ENCODE measurements at regions not wholly inside any gene's neighbourhood (a gene's known extent, or its start where the extent isn't known, plus 50 kb on each side); places are given as distances from the start of the nearest gene placed in this dataset.

- H3K4me3 ChIP-seq (ENCODE audit: low read length), result no peak overlapping the region
- no peak for TF ChIP-seq CTCF (conservative IDR thresholded peaks at IDR 0.05; ENCODE audit: low read depth, low read length)
- DNase-seq (ENCODE audit: low read depth), result no peak
Observed at GRCh38 chr5:97844797-97845196, 661.8 kb upstream of the RIOK2 start.

GRCh38 chr5:97846643-97847042, 663.6 kb upstream of the RIOK2 start:
- no peak overlapping the region for H3K4me3 ChIP-seq (ENCODE audit: low read length)
- no peak for TF ChIP-seq CTCF (conservative IDR thresholded peaks at IDR 0.05; ENCODE audit: low read depth, low read length)
- no peak for DNase-seq (ENCODE audit: low read depth)

- no peak for TF ChIP-seq CTCF (conservative IDR thresholded peaks at IDR 0.05; ENCODE audit: low read depth, low read length)
- no peak overlapping the region for H3K4me3 ChIP-seq (ENCODE audit: low read length)
- DNase-seq (ENCODE audit: low read depth), result no peak
Observed at GRCh38 chr5:97847920-97848631, 665.0 kb upstream of the RIOK2 start.

- no peak for TF ChIP-seq CTCF (conservative IDR thresholded peaks at IDR 0.05; ENCODE audit: low read depth, low read length)
- no peak for DNase-seq (ENCODE audit: low read depth)
- H3K4me3 ChIP-seq (ENCODE audit: low read length), result no peak overlapping the region
Observed at GRCh38 chr5:97851036-97851435, 668.0 kb upstream of the RIOK2 start.

- TF ChIP-seq CTCF (conservative IDR thresholded peaks at IDR 0.05; ENCODE audit: low read depth, low read length), result no peak
- no peak overlapping the region for H3K4me3 ChIP-seq (ENCODE audit: low read length)
- DNase-seq (ENCODE audit: low read depth), result peak; percentile 29
Observed at GRCh38 chr5:97854871-97855762, 672.1 kb upstream of the RIOK2 start.

- no peak for TF ChIP-seq CTCF (conservative IDR thresholded peaks at IDR 0.05; ENCODE audit: low read depth, low read length)
- H3K4me3 ChIP-seq (ENCODE audit: low read length), result no peak overlapping the region
- DNase-seq (ENCODE audit: low read depth), result no peak
Observed at GRCh38 chr5:97874491-97874890, 691.4 kb upstream of the RIOK2 start.

Measured in retinal pigment epithelial cell (primary cell).